ENCODE measurements at regions not wholly inside any gene's neighbourhood (a gene's known extent, or its start where the extent isn't known, plus 50 kb on each side); places are given as distances from the start of the nearest gene placed in this dataset.

- TF ChIP-seq GATA1 (IDR thresholded peaks at IDR 0.05; ENCODE audit: low read depth, low read length) (no peak), POLR2A (IDR thresholded peaks at IDR 0.05; ENCODE audit: low read length) (no peak)
Measured at GRCh38 chr2:4408321-4408720, 704.9 kb downstream of the DCDC2C start.
